Glomerular visceral epithelial cell (primary cell): ENCODE measurements at regions not wholly inside any gene's neighbourhood (a gene's known extent, or its start where the extent isn't known, plus 50 kb on each side); places are given as distances from the start of the nearest gene placed in this dataset.

ENCODE experiments used
- DNase-seq: peaks from one replicate; pipeline ENCODE4 v3.0.0-alpha.2; 2016; ENCODE audit errors: extremely low spot score

DNA sequence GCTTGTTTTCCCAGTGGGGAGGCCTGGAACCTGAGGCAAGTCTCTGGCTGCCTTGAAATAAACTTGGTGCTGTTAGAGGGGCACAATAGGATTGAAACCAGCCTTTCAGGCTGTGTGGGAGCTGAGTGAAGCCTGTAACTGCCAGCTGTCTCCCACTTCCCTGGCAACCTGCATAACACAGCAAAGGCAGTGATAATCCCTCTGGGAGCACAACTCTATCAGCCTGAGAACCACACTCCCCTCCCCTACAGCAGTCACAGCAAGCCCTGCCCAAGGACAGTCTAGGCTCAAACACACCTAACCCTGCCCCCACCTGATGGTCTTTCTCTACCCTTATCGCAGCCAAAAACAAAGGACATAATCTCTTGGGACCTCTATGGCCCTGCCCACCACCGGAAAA is 683.8 kb upstream of the ATXN8OS start:
- no peak for DNase-seq

DNA sequence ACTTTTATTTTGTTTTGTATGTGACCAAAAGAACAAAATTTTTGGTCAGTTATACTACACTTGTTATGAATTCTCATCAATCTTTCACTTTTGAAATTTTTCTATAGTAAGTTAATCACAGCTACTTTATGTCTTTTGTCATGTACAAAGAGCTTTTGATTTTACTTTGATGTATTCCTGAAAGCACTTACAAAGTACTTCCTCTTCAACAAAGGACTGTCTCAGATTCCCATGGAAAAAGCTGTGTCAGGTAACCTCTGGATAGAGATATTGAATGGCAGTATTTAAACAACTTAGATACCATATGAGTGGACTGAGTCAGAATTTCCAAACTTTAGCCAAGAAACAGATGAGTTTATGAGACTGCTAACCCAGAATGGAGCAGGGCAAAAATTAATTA is 689.3 kb upstream of the ATXN8OS start:
- no peak for DNase-seq

DNA sequence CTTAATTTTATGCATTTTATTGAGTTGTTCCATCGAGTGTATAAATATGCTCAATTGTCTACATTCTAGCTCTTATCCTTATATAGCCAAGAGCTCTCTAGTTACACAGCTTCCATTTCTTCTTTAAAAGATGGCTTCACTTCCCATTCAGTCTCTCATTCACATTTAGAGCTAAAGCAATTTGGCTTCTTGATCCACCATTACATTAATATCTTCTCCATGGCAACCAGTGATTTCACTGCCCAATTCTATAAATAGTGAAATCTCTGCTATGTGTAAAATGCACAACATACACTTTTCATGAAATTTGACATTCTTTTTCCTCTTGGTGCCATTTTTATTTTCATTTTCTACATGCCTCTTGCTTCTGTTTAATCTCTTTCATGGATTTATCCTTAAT is 696.9 kb upstream of the ATXN8OS start:
- DNase-seq: no peak

DNA sequence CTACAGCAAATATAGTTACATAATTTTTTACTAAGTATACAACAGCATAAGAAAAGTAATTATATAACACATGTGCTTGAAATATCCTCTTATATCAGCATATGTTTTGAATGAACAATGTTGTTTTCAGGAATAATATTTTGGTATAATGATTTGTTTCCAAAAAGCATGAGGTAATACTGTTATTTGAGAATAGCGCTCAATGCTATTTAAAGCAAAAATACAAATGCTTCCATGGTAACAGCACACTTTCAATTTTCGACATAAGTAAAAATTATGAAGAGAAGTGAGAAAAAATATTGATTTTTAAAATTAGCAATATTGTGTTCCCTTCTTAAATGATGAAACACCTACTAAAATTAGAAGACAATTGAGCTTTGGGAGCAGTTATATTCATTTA is 715.9 kb upstream of the ATXN8OS start:
- DNase-seq: no peak

DNA sequence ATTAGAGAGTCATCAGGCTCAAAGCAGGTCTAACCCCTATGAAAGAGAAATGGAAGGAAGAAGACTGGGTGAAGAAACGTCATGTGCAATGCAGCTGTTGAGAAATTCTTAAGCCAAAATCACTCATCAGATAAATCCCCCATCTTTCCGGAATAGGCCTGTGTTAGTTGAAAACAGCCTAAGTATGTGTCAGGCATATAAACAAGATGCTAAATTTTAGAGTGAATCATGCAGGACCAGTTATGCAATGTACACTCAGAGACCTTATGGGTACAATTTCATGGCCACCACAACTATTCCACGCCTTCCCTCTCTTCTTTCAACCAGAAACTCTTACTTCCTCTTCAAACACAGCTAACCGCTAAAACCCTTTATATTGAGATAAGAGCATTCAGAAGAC is 717.7 kb upstream of the ATXN8OS start:
- DNase-seq: no peak

DNA sequence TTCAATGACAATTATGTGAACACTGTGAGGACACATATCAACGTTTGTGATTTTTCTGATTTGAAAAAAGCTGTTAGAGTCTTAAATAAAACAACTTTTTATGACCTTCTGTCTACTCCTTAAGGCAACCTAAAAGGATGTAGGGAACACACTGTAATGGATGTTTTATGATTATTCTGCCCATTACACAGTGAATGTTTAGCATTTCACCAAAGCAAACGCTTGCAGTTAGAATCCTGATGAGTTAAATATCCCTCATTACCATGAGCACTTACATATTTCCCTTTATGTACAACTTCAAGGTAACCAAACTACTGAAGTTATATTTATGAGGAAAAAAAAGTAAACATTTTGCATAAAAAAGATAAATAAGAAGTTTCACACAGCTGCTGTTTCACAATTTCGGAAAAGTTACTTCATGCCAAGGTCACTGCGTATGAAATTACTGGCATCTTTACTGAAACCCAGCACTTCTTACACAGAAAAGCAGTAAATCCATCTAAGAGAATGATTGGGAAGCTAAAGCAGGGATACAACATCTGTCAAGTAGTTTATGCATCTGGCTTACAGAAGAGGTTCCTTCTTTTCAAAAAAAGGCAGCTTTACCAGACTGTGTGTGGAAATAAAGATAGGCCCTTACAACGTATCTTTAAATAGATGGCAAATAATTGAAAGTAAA is 733.7 kb upstream of the ATXN8OS start:
- no peak for DNase-seq

DNA sequence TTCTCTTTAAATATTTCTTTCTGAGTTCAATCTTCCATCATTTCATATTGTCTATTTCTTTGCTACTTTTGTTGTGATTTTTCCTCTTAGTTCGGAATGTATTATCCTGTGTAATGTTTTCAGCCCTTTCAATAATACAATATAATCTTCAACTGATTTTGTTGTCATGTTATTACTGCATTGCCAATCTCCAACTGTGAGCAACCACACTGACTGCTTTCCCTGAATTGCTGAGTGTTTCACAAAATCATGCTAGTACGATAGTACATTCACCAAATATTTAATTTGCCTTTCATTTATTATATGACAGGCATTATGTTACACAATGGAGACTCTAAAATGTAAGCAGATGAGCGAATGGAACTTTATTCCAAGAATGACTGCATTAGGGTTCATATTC is 744.3 kb upstream of the ATXN8OS start:
- DNase-seq: no peak

DNA sequence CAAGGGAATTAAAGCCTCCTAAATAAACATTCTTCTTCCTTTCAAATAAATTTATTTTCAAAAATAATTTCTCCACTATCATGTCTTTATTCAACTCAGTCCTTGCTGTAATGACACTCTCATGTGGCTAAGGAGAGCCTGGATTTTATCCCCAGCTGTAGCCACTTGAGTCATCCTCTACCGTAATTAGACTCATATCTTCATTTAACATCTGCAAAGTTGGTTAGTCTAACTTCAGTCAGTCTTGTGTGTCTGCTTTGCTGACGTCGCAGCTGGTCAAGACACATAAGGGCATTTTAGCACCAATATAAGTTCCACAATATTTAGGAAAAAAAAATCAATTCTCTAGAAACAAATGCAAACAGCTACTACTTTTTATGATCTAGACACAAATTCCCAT is 776.4 kb upstream of the ATXN8OS start:
- no peak for DNase-seq

DNA sequence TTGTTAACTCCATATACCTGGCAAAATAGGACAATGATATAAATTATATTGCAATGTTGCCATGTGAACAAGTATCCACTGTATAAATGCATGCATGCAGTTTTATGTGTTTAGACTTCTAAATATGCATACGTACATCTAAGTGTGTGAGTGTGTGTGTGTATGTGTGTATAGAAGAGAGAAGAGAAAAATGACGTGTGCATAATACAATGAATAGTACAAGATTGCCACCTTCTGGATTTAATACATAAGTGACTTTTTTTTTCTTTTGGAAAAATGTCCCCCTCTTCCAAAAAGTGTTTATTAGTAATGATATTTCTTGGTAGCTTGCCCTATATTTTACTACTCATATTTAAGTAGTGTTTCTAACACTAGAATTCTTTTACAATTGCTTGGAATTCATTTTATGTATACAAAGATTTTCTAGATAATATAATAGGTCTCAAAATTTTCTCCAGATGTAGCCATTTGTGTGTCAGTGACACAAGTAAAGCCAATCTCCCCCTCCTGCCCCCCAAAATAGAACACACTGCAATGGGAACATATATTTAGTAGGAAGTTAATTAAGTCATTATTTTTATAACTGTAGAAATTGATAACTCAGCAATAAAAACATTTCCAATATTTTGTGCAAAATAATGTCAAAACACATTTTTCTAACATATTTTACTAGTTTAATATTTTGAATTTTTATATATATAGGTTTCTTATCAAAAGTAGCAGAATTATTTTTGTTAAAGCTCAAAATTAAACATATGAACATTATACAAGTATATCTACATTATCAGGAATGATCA is 783.3 kb upstream of the ATXN8OS start:
- DNase-seq: peak; percentile 28

DNA sequence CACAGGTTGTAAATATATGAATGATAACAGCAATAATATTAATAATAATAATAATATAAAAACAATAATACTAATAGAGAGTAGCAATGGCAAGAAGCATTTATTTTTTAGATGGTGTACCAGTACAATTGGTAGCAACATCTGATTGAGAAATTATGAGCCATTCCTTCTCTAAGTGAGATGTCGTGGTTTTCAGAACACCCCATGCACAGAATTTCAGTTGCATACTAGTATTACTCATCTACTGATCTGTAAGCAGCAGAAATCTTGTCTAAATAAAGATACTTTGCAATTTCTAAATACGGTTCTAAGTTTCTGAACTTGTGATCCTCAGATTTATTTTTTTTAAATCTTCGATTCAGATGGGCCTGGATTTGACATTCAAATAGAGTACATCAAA is 788.0 kb upstream of the ATXN8OS start:
- peak; percentile 26 for DNase-seq

DNA sequence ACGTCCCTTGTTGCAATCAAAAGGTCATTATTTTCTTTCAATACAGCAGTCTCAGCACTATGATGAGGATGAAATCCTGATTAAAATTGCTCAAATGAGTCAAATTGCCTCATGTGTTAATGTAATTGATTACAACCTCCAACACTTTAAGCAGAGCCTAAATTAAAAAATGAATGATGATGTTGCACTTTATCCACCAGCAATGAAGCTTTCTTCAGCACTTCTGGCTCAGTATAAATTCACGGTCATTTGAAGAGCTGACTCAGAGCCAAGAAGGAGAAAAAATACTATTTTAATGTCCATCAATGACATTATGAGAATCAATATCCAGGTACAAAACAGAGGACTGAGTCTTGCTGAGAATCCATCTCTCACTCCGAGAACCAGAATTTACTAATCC is 792.6 kb upstream of the ATXN8OS start:
- no peak for DNase-seq

DNA sequence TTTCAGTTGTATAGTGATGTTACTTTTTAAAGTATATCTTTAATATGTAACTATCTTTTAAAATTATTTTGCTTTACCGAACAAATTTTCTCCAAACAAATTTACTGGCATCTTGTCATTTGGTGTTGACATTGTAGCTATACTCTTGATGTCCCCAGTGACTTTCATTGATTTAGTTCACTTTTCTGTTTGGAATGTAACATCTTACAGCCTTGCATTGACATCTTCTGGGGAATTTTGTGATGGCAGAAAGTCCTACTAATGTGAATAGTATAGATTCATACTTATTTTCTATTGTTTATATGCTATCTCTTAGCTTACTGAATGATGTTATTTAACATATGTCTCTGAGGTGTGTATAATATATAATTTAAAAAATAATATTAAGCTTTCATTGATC is 800.9 kb upstream of the ATXN8OS start:
- no peak for DNase-seq

DNA sequence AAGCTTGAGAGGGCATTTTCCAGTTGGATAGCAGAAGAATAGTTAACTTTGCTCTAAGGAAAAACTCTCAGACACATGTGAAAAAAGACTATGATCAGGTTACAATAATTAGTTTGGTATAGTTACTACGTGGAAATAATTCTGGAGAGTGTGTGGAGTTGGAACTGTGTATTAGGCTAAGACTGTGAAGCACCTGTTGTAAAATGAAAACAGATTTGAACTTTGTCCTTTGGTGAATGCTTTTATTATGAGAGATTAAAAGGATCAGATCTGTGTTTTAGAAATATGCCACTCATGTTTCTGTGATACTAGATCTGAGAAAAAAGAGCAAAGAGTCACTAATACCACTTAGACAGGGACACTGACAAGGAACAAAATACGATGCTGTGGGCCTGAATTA is 807.5 kb upstream of the ATXN8OS start:
- no peak for DNase-seq

DNA sequence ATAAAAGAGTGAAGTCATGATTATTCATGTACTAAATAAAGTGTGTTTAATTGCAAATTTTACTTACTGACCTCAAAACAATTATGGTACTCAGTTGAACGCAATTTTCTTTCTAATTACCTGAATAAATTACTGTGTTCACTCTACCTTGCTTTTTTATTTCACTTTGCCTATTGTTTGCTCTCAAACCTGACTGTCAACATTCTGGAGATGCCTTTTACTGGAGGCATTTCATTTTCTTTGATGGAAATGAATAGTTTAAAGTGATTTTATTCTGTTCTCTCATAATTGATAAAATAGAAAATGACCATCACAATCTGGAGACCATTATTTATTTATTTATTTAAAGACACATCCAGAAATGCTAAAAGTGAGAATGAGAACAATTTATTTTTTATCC is 811.5 kb upstream of the ATXN8OS start:
- DNase-seq: no peak

DNA sequence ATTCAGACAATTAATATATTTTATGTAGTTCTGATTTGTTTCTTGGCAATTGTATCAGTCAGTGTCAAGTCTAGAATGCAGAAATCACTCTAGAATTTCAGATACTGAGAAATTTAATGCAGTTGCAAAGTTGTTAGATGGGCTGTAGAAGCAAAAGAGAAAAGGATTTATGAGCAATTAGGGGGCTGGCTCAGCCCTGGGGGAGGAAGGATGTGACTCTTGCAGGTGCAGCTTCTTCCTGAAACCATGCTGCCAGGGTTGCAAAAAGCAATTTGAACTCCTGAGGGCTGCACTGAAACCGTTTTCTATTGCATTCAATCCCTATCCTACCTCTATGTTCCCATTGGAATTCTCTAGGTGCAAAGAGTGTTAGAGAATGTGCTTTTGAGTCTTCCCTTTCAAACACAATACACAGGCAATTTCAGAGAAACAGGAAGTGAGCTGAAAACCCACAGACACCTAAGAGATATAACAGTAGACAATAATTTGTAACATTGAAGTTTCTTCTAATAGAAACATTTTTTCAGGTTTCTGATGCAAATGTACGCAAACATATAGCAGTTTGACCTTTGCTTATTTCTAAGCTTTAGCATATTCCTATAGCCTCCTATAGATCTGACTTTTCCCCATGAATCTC is 814.7 kb upstream of the ATXN8OS start:
- no peak for DNase-seq

DNA sequence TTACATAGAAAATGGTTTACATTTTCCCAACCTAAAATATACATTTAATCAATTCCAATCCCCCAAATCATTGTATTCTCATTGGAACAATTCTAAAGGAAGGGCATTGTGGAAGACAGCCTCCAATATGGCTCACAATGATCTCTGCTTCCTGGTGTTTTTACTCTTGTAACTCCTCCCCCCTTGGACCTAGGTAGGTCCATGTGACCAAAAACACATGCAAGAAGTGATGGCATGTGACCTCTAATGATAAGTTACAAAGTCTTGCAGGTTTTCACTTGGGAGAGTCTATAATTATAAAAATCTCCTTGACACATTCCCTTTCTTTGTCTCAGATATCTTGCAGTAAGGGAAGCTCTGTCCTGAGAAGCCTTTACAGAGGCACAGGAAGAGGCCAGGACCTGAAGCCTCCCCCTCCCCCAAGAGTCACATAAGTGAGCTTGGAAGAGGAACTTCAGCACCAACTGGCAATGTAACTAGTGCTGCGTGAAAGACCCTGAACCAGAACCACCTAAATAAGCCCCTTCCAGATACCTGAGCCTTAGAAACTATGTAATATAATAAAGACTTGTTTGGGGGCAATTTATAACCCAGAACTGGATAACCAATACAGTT is 816.2 kb upstream of the ATXN8OS start:
- DNase-seq: no peak

DNA sequence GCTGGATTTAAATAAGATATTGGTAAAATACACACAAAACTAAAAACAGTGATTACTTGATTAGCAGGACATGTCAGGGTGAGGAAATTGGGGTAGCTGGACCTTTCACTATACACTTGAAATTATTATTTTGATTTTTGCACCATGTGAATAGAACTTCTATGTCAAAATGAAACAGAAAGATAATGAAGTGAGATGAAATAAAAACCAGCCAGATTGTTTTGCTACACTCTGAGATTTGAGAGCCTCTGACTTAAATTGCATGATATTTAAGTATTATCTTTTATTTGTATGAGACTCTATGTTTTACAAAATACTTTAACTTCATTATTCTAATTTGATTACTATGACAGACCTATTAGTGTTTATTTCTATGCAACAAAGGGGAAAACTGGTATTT is 819.6 kb upstream of the ATXN8OS start:
- DNase-seq: no peak

DNA sequence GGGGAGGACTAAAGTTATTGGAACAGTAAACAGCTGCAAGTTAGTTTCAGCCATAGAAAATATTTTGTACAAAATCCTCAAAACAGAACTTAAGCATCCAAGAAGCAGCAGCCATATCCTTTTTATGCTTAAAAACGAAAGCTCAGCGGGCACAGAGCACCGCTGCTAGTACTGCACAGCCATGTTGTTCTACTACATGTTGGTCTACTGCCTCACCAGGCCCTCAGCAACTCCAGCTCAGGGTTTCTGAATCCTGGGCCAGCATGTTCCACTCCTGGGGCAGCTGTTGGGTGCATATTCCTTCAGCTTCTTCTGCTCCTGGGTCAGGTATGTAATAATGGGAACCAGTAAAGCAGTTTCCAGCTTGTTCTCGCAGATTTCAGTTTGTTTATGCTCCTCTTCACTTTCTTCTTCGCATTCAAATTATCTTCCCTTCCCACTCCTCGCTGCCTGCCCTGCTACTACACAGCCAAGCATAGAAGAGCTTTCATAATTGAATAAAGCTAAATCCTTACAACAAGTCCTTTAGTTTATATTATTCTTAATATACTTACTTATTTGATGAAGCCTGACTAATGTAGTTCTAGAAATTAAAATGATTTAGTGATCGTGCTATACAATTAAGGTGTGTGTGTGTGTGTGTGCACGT is 820.5 kb upstream of the ATXN8OS start:
- DNase-seq: no peak

DNA sequence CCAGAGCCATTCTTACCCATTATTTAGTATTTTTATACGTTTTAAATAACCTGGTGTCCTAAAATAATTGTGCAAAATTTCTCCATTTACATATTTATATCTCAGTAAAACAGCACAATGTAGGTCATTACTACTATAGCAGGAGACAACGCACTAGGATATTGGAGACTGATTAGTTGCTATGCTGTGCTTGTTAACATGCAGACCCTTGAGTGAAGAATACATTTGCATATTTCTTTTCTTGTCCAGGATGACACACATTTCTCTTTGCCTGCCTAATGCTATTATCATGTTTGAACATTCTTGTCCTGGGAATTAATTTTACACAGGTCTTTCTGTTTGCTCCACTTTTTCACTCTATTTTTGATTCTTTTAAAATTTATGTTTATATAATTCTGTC is 823.8 kb upstream of the ATXN8OS start:
- no peak for DNase-seq

DNA sequence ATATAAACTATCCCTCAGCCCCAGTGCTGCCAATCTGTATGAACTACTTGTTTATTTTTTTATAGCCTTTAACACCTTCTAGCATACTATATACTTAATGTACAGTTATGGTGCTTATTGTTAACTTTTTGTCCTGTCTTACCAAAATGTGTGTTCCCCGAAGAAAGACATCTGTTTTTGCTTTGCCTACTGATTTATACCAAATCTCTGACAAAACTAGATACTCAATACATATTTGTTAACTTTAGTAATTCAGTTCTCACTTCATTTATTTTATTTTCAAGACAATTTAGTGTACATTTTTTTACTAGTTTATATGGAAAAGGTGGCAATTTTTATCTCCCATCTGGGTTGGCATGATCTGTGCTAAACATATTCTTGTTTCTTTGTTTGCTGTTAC is 824.3 kb upstream of the ATXN8OS start:
- DNase-seq: no peak

DNA sequence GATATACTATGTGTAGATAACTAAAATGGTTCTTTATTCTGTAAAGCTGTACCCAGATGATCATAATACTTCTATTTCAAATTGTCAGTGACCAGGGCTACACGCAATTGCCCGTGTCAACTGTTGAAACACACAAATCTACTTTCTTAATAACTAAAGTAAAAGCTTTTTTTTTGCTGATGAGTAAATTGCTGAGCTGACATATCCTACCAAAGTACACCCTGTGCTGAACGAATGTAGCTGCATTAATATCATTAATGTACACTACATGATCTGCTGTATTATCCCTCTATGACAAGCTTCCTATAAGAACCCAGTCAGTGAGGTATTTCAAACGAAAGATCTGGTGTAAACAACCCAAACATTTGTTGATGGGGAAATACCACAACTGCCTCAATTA is 827.2 kb upstream of the ATXN8OS start:
- no peak for DNase-seq

DNA sequence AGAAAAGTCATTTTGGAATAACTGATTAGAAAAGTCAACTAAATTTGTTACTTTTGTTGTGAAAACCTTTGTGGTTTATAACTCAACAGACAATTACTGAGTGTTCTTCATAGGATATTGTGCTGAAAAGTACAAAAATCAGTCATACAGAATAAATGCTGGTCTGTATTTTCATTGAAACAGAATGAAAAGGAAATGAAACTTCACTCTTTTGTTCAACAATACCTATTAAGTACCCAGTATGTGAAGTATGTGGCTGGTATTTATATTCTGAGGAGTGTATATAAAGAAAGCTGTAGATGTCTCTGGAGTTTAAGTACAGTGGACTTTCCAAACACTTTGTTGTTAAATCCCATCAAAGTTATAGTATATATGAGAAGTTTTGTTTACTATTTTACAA is 828.4 kb upstream of the ATXN8OS start:
- DNase-seq: no peak
